ENCODE measurements at regions not wholly inside any gene's neighbourhood (a gene's known extent, or its start where the extent isn't known, plus 50 kb on each side); places are given as distances from the start of the nearest gene placed in this dataset.

GRCh38 chr13:47112903-47113299, 216.0 kb upstream of the HTR2A start:
- no peak overlapping the region for H3K4me3 ChIP-seq (ENCODE audit: low read depth, low read length)
- H3K27me3 ChIP-seq (ENCODE audit: control insufficient read depth, insufficient read depth, low read length): no peaks in the 10 kb centered on the region
- no peak for TF ChIP-seq CTCF (IDR thresholded peaks at IDR 0.05; ENCODE audit: insufficient read depth, low read length, severe bottlenecking)
- no peaks in the 10 kb centered on the region for H3K36me3 ChIP-seq (ENCODE audit: control insufficient read depth, insufficient read depth, low read length)
- DNase-seq (ENCODE audit: low read depth): peak; percentile 58
- FAIRE-seq: no peak

- no peak overlapping the region for H3K4me3 ChIP-seq (ENCODE audit: low read depth, low read length)
These were observed 215.5 kb upstream of the HTR2A start for GRCh38 chr13:47112205-47112902.

GRCh38 chr13:47111499-47111898, 214.6 kb upstream of the HTR2A start:
- DNase-seq (ENCODE audit: low read depth) (no peak), FAIRE-seq (no peak)
- H3K27me3 ChIP-seq (ENCODE audit: control insufficient read depth, insufficient read depth, low read length): no peaks in the 10 kb centered on the region
- TF ChIP-seq CTCF (IDR thresholded peaks at IDR 0.05; ENCODE audit: insufficient read depth, low read length, severe bottlenecking): no peak
- H3K36me3 ChIP-seq (ENCODE audit: control insufficient read depth, insufficient read depth, low read length): no peaks in the 10 kb centered on the region
- H3K4me3 ChIP-seq (ENCODE audit: low read depth, low read length): no peak overlapping the region

More at GRCh38 chr13:47112205-47112902, 215.5 kb upstream of the HTR2A start:
- no peaks in the 10 kb centered on the region for H3K36me3 ChIP-seq (ENCODE audit: control insufficient read depth, insufficient read depth, low read length)
- DNase-seq (ENCODE audit: low read depth): peak; percentile 66
- no peaks in the 10 kb centered on the region for H3K27me3 ChIP-seq (ENCODE audit: control insufficient read depth, insufficient read depth, low read length)
- TF ChIP-seq CTCF (IDR thresholded peaks at IDR 0.05; ENCODE audit: insufficient read depth, low read length, severe bottlenecking): no peak
- FAIRE-seq: no peak

- Histone ChIP-seq H3K27me3 (ENCODE audit: control insufficient read depth, insufficient read depth, low read length) (no peaks in the 10 kb centered on the region), H3K4me3 (ENCODE audit: low read depth, low read length) (no peak overlapping the region), H3K36me3 (ENCODE audit: control insufficient read depth, insufficient read depth, low read length) (no peaks in the 10 kb centered on the region)
- FAIRE-seq (no peak), DNase-seq (ENCODE audit: low read depth) (no peak)
- no peak for TF ChIP-seq CTCF (IDR thresholded peaks at IDR 0.05; ENCODE audit: insufficient read depth, low read length, severe bottlenecking)
These were observed 214.0 kb upstream of the HTR2A start for GRCh38 chr13:47110833-47111240.

GRCh38 chr13:47110141-47110540, 213.3 kb upstream of the HTR2A start:
- no peak for TF ChIP-seq CTCF (IDR thresholded peaks at IDR 0.05; ENCODE audit: insufficient read depth, low read length, severe bottlenecking)
- no peaks in the 10 kb centered on the region for H3K27me3 ChIP-seq (ENCODE audit: control insufficient read depth, insufficient read depth, low read length)
- no peaks in the 10 kb centered on the region for H3K36me3 ChIP-seq (ENCODE audit: control insufficient read depth, insufficient read depth, low read length)
- no peak for DNase-seq (ENCODE audit: low read depth)
- no peak overlapping the region for H3K4me3 ChIP-seq (ENCODE audit: low read depth, low read length)
- no peak for FAIRE-seq

- Histone ChIP-seq H3K36me3 (ENCODE audit: control insufficient read depth, insufficient read depth, low read length) (no peaks in the 10 kb centered on the region), H3K4me3 (ENCODE audit: low read depth, low read length) (no peak overlapping the region), H3K27me3 (ENCODE audit: control insufficient read depth, insufficient read depth, low read length) (no peaks in the 10 kb centered on the region)
- no peak for TF ChIP-seq CTCF (IDR thresholded peaks at IDR 0.05; ENCODE audit: insufficient read depth, low read length, severe bottlenecking)
- peak; percentile 61 for DNase-seq (ENCODE audit: low read depth)
- no peak for FAIRE-seq
These were observed 212.2 kb upstream of the HTR2A start for GRCh38 chr13:47109028-47109427.
